ENCODE measurements at regions not wholly inside any gene's neighbourhood (a gene's known extent, or its start where the extent isn't known, plus 50 kb on each side); places are given as distances from the start of the nearest gene placed in this dataset.

GRCh38 chr2:176582990-176583481, 313.8 kb downstream of the MTX2 start:
- no peak for TF ChIP-seq POLR2AphosphoS5 (IDR thresholded peaks at IDR 0.05; ENCODE audit: low read depth, low read length)
- no peak for TF ChIP-seq POLR2A (IDR thresholded peaks at IDR 0.05; ENCODE audit: low read depth, low read length)

Data from GM12891 (cell line).